Immature natural killer cell (primary cell): ENCODE measurements at regions not wholly inside any gene's neighbourhood (a gene's known extent, or its start where the extent isn't known, plus 50 kb on each side); places are given as distances from the start of the nearest gene placed in this dataset.
"Not testable (repeated sequence)": the region's sequence is repeated elsewhere in the genome, so short reads cannot be mapped to it uniquely, and the experiment has no call there.

Experiments used
- DNase-seq, 3 donors: peaks; one replicate each; pipeline ENCODE4 v3.0.0; 2022; ENCODE audit warnings: mixed read lengths in 1 of 3
- H3K27ac Mint-ChIP-seq, 6 donors: one replicate each; pipeline ENCODE4 v1.8.0; 2020; ENCODE audit warnings: mixed read lengths in 6 of 6, mild to moderate bottlenecking in 5 of 6, inconsistent platforms in 4 of 6, moderate library complexity in 3 of 6
- H3K27me3 Mint-ChIP-seq, 3 donors: one replicate each; pipeline ENCODE4 v1.8.0; 2020 to 2021; ENCODE audit warnings: low read depth in 3 of 3, mild to moderate bottlenecking in 3 of 3, mixed read lengths in 3 of 3, moderate library complexity in 3 of 3, inconsistent platforms in 1 of 3
- H3K36me3 Mint-ChIP-seq, 3 donors: one replicate each; pipeline ENCODE4 v1.8.0; 2020; ENCODE audit warnings: mixed read lengths in 3 of 3, inconsistent platforms in 2 of 3, mild to moderate bottlenecking in 2 of 3
- H3K4me1 Mint-ChIP-seq, 2 donors: one replicate each; pipeline ENCODE4 v1.8.0; 2020; ENCODE audit warnings: inconsistent platforms in 2 of 2, mild to moderate bottlenecking in 2 of 2, mixed read lengths in 2 of 2, moderate library complexity in 1 of 2
- H3K4me3 Mint-ChIP-seq, 5 donors: one replicate each; pipeline ENCODE4 v1.8.0; 2020; ENCODE audit warnings: mild to moderate bottlenecking in 5 of 5, mixed read lengths in 5 of 5, inconsistent platforms in 3 of 5, moderate library complexity in 3 of 5
- H3K9me3 Mint-ChIP-seq, 6 donors: one replicate each; pipeline ENCODE4 v1.8.0; 2020; ENCODE audit warnings: mild to moderate bottlenecking in 6 of 6, mixed read lengths in 6 of 6, inconsistent platforms in 4 of 6, moderate library complexity in 3 of 6

- Mint-ChIP-seq H3K4me3 (peak overlapping the region; percentile 62 to 86 (median 63)), H3K9me3 (no peaks in the 10 kb centered on the region), H3K4me1 (peaks cover 28 to 29% of the 10 kb centered on the region in 2 donors), H3K27ac (peak overlapping the region; percentile 64 to 96 (median 86)), H3K27me3 (peaks cover 2 to 6% (median 5%) of the 10 kb centered on the region in 3 donors), H3K36me3 (no peaks in the 10 kb centered on the region)
- DNase-seq: peak; percentile 85 to 87 (median 87)
Observed at GRCh38 chrX:131830400-131831184, 192.5 kb upstream of the STK26 start.

GRCh38 chrX:131831185-131831520 lies 191.9 kb upstream of the STK26 start:
- H3K4me1 Mint-ChIP-seq: peaks cover 28 to 29% of the 10 kb centered on the region in 2 donors
- peak overlapping the region; percentile 64 to 96 (median 86) for H3K27ac Mint-ChIP-seq

GRCh38 chrX:131836161-131836560 lies 186.9 kb upstream of the STK26 start:
- Mint-ChIP-seq H3K4me1 (peaks cover 6 to 8% of the 10 kb centered on the region in 2 donors), H3K9me3 (no peaks in the 10 kb centered on the region), H3K36me3 (no peaks in the 10 kb centered on the region), H3K4me3 (no peak overlapping the region), H3K27ac (no peak overlapping the region), H3K27me3 (peaks cover 0 to 3% (median under 1%) of the 10 kb centered on the region in 3 donors)
- no peak for DNase-seq

More at GRCh38 chrX:131831185-131831520, 191.9 kb upstream of the STK26 start:
- Mint-ChIP-seq H3K4me3 (peak overlapping the region; percentile 62 to 86 (median 63)), H3K36me3 (no peaks in the 10 kb centered on the region), H3K27me3 (peaks cover 2 to 5% (median 5%) of the 10 kb centered on the region in 3 donors), H3K9me3 (no peaks in the 10 kb centered on the region)
- DNase-seq: no peak

- Mint-ChIP-seq H3K4me1 (peaks cover 8% of the 10 kb centered on the region in 2 donors), H3K9me3 (no peaks in the 10 kb centered on the region), H3K4me3 (no peak overlapping the region), H3K27me3 (peaks cover 0 to 6% (median 0%) of the 10 kb centered on the region in 3 donors), H3K27ac (no peak overlapping the region), H3K36me3 (no peaks in the 10 kb centered on the region)
- no peak for DNase-seq
Observed at GRCh38 chrX:131837325-131837724, 185.8 kb upstream of the STK26 start.

GRCh38 chrX:131840799-131841495 lies 182.2 kb upstream of the STK26 start:
- Mint-ChIP-seq H3K36me3 (no peaks in the 10 kb centered on the region), H3K4me3 (peak overlapping the region in 1 of 5 donors; percentile 7), H3K27me3 (peaks cover 0 to 11% (median under 1%) of the 10 kb centered on the region in 3 donors), H3K27ac (no peak overlapping the region), H3K9me3 (no peaks in the 10 kb centered on the region), H3K4me1 (peaks cover 8% of the 10 kb centered on the region in 2 donors)
- no peak for DNase-seq

GRCh38 chrX:131841496-131842437 lies 181.3 kb upstream of the STK26 start:
- peak; percentile 51 to 57 (median 55) for DNase-seq
- Mint-ChIP-seq H3K27ac (no peak overlapping the region), H3K4me1 (peaks cover 8% of the 10 kb centered on the region in 2 donors), H3K4me3 (peak overlapping the region in 1 of 5 donors; percentile 7), H3K36me3 (no peaks in the 10 kb centered on the region), H3K9me3 (no peaks in the 10 kb centered on the region), H3K27me3 (peaks cover 0 to 11% (median 3%) of the 10 kb centered on the region in 3 donors)

- Mint-ChIP-seq H3K27ac (no peak overlapping the region), H3K9me3 (no peaks in the 10 kb centered on the region), H3K4me1 (peaks cover 8% of the 10 kb centered on the region in 2 donors), H3K27me3 (peaks cover 0 to 14% (median 5%) of the 10 kb centered on the region in 3 donors), H3K4me3 (no peak overlapping the region), H3K36me3 (no peaks in the 10 kb centered on the region)
- DNase-seq: no peak
Observed at GRCh38 chrX:131843987-131844386, 179.1 kb upstream of the STK26 start.

- Mint-ChIP-seq H3K27me3 (peaks cover 0 to 18% (median 5%) of the 10 kb centered on the region in 3 donors), H3K27ac (no peak overlapping the region), H3K36me3 (no peaks in the 10 kb centered on the region), H3K4me3 (no peak overlapping the region), H3K9me3 (no peaks in the 10 kb centered on the region), H3K4me1 (peaks cover 8% of the 10 kb centered on the region in 2 donors)
- no peak for DNase-seq
Observed at GRCh38 chrX:131845201-131845600, 177.9 kb upstream of the STK26 start.

- Mint-ChIP-seq H3K9me3 (no peaks in the 10 kb centered on the region), H3K4me1 (peaks cover 8% of the 10 kb centered on the region in 2 donors), H3K4me3 (no peak overlapping the region), H3K27ac (no peak overlapping the region), H3K36me3 (no peaks in the 10 kb centered on the region), H3K27me3 (peaks cover 0 to 16% (median 5%) of the 10 kb centered on the region in 3 donors)
- DNase-seq: no peak
Observed at GRCh38 chrX:131845771-131846170, 177.3 kb upstream of the STK26 start.

- H3K4me1 Mint-ChIP-seq, DNase-seq, H3K27ac Mint-ChIP-seq, H3K36me3 Mint-ChIP-seq, H3K4me3 Mint-ChIP-seq, H3K9me3 Mint-ChIP-seq: not testable (repeated sequence)
- H3K27me3 Mint-ChIP-seq: peaks cover 0 to 17% (median 6%) of the 10 kb centered on the region in 3 donors
Observed at GRCh38 chrX:131850964-131851363, 172.1 kb upstream of the STK26 start.

- H3K36me3 Mint-ChIP-seq: no peaks in the 10 kb centered on the region
- DNase-seq: no peak
- no peaks in the 10 kb centered on the region for H3K4me1 Mint-ChIP-seq
- H3K27ac Mint-ChIP-seq: no peak overlapping the region
- no peak overlapping the region for H3K4me3 Mint-ChIP-seq
- H3K27me3 Mint-ChIP-seq: peaks cover 0 to 15% (median 4%) of the 10 kb centered on the region in 3 donors
- no peaks in the 10 kb centered on the region for H3K9me3 Mint-ChIP-seq
Observed at GRCh38 chrX:131853440-131853839, 169.7 kb upstream of the STK26 start.

- DNase-seq: peak in 2 of 3 donors; percentile 9 to 14
- Mint-ChIP-seq H3K27me3 (peaks cover 0 to 12% (median 4%) of the 10 kb centered on the region in 3 donors), H3K4me1 (no peaks in the 10 kb centered on the region), H3K9me3 (no peaks in the 10 kb centered on the region), H3K27ac (no peak overlapping the region), H3K4me3 (no peak overlapping the region), H3K36me3 (no peaks in the 10 kb centered on the region)
Observed at GRCh38 chrX:131854581-131854980, 168.5 kb upstream of the STK26 start.

GRCh38 chrX:131861088-131861787 lies 161.9 kb upstream of the STK26 start:
- no peak for DNase-seq
- Mint-ChIP-seq H3K4me1 (no peaks in the 10 kb centered on the region), H3K27ac (no peak overlapping the region), H3K36me3 (no peaks in the 10 kb centered on the region), H3K4me3 (no peak overlapping the region), H3K27me3 (peaks cover 0 to 3% (median 2%) of the 10 kb centered on the region in 3 donors), H3K9me3 (no peaks in the 10 kb centered on the region)
